Skeletal muscle tissue (tissue), 3 donors: ENCODE measurements at regions not wholly inside any gene's neighbourhood (a gene's known extent, or its start where the extent isn't known, plus 50 kb on each side); places are given as distances from the start of the nearest gene placed in this dataset.

Experiments
- H3K27ac ChIP-seq: one replicate; pipeline ENCODE4 v1.7.0; 2013; ENCODE audit warnings: mild to moderate bottlenecking, low read depth, low read length, inconsistent platforms
- H3K27me3 ChIP-seq, 3 donors: one replicate each; pipeline ENCODE4 v1.7.0; 2013; ENCODE audit warnings: low read length in 3 of 3; ENCODE audit not compliant: control insufficient read depth in 3 of 3, insufficient read depth in 3 of 3
- H3K36me3 ChIP-seq, 3 donors: one replicate each; pipeline ENCODE4 v1.7.0; 2013; ENCODE audit warnings: low read length in 3 of 3; ENCODE audit not compliant: control insufficient read depth in 3 of 3, insufficient read depth in 3 of 3
- H3K4me1 ChIP-seq, 3 donors: one replicate each; pipeline ENCODE4 v1.7.0; 2013; ENCODE audit warnings: low read length in 3 of 3, mild to moderate bottlenecking in 3 of 3; ENCODE audit not compliant: control insufficient read depth in 3 of 3, insufficient read depth in 3 of 3
- H3K4me3 ChIP-seq, 3 donors: one replicate each; pipeline ENCODE4 v1.7.0; 2013; ENCODE audit warnings: low read length in 3 of 3
- H3K9ac ChIP-seq, 3 donors: one replicate each; pipeline ENCODE4 v1.7.0; 2013; ENCODE audit warnings: low read length in 3 of 3, mild to moderate bottlenecking in 3 of 3, moderate library complexity in 2 of 3, low read depth in 1 of 3
- H3K9me3 ChIP-seq, 3 donors: one replicate each; pipeline ENCODE4 v1.7.0; 2013; ENCODE audit warnings: low read length in 3 of 3; ENCODE audit not compliant: control insufficient read depth in 3 of 3
- donor health status: Osteomylitis.

GRCh38 chr7:121605317-121605680, 209.2 kb upstream of the FAM3C start:
- no peaks in the 10 kb centered on the region for H3K27me3 ChIP-seq
- H3K36me3 ChIP-seq = no peaks in the 10 kb centered on the region
- no peak overlapping the region for H3K9ac ChIP-seq
- H3K4me3 ChIP-seq = no peak overlapping the region
- H3K9me3 ChIP-seq = no peaks in the 10 kb centered on the region
- H3K4me1 ChIP-seq = peaks cover 0 to 3% (median 0%) of the 10 kb centered on the region in 3 donors
- H3K27ac ChIP-seq = no peak overlapping the region

GRCh38 chr7:121604627-121605316, 208.7 kb upstream of the FAM3C start:
- peaks cover 0 to 3% (median 0%) of the 10 kb centered on the region in 3 donors for H3K4me1 ChIP-seq
- H3K9me3 ChIP-seq = peaks cover 0 to 2% (median 0%) of the 10 kb centered on the region in 3 donors
- H3K9ac ChIP-seq = no peak overlapping the region
- H3K4me3 ChIP-seq = no peak overlapping the region
- H3K36me3 ChIP-seq = no peaks in the 10 kb centered on the region
- H3K27ac ChIP-seq = no peak overlapping the region
- H3K27me3 ChIP-seq = no peaks in the 10 kb centered on the region

GRCh38 chr7:121603886-121604285, 207.8 kb upstream of the FAM3C start:
- no peak overlapping the region for H3K9ac ChIP-seq
- H3K27me3 ChIP-seq = no peaks in the 10 kb centered on the region
- peaks cover 0 to 2% (median 0%) of the 10 kb centered on the region in 3 donors for H3K9me3 ChIP-seq
- peaks cover 0 to 3% (median 0%) of the 10 kb centered on the region in 3 donors for H3K4me1 ChIP-seq
- no peak overlapping the region for H3K4me3 ChIP-seq
- no peak overlapping the region for H3K27ac ChIP-seq
- no peaks in the 10 kb centered on the region for H3K36me3 ChIP-seq

- Histone ChIP-seq H3K4me3 (no peak overlapping the region), H3K9ac (no peak overlapping the region), H3K27me3 (no peaks in the 10 kb centered on the region), H3K4me1 (no peaks in the 10 kb centered on the region), H3K36me3 (no peaks in the 10 kb centered on the region), H3K9me3 (peaks cover 0 to 2% (median 0%) of the 10 kb centered on the region in 3 donors), H3K27ac (no peak overlapping the region)
Observed at GRCh38 chr7:121599887-121600286, 203.8 kb upstream of the FAM3C start.

GRCh38 chr7:121595758-121596696, 199.9 kb upstream of the FAM3C start:
- Histone ChIP-seq H3K9me3 (peaks cover 0 to 2% (median 0%) of the 10 kb centered on the region in 3 donors), H3K36me3 (no peaks in the 10 kb centered on the region), H3K27ac (no peak overlapping the region), H3K4me1 (no peaks in the 10 kb centered on the region), H3K4me3 (no peak overlapping the region), H3K9ac (no peak overlapping the region), H3K27me3 (no peaks in the 10 kb centered on the region)

GRCh38 chr7:121591926-121592325, 195.8 kb upstream of the FAM3C start:
- no peak overlapping the region for H3K27ac ChIP-seq
- no peaks in the 10 kb centered on the region for H3K4me1 ChIP-seq
- H3K9me3 ChIP-seq = no peaks in the 10 kb centered on the region
- H3K27me3 ChIP-seq = no peaks in the 10 kb centered on the region
- H3K36me3 ChIP-seq = no peaks in the 10 kb centered on the region
- H3K9ac ChIP-seq = no peak overlapping the region
- no peak overlapping the region for H3K4me3 ChIP-seq

- Histone ChIP-seq H3K4me3 (no peak overlapping the region), H3K27ac (no peak overlapping the region), H3K9me3 (no peaks in the 10 kb centered on the region), H3K27me3 (no peaks in the 10 kb centered on the region), H3K4me1 (no peaks in the 10 kb centered on the region), H3K36me3 (no peaks in the 10 kb centered on the region), H3K9ac (no peak overlapping the region)
Observed at GRCh38 chr7:121587435-121587834, 191.3 kb upstream of the FAM3C start.

- H3K36me3 ChIP-seq = no peaks in the 10 kb centered on the region
- H3K9me3 ChIP-seq = no peaks in the 10 kb centered on the region
- H3K9ac ChIP-seq = no peak overlapping the region
- H3K27me3 ChIP-seq = no peaks in the 10 kb centered on the region
- no peak overlapping the region for H3K4me3 ChIP-seq
- H3K4me1 ChIP-seq = no peaks in the 10 kb centered on the region
- no peak overlapping the region for H3K27ac ChIP-seq
Observed at GRCh38 chr7:121582258-121582657, 186.2 kb upstream of the FAM3C start.

- no peak overlapping the region for H3K9ac ChIP-seq
- H3K27me3 ChIP-seq = peaks cover 0 to 4% (median 0%) of the 10 kb centered on the region in 3 donors
- H3K36me3 ChIP-seq = no peaks in the 10 kb centered on the region
- no peaks in the 10 kb centered on the region for H3K9me3 ChIP-seq
- no peak overlapping the region for H3K4me3 ChIP-seq
- no peaks in the 10 kb centered on the region for H3K4me1 ChIP-seq
- H3K27ac ChIP-seq = no peak overlapping the region
Observed at GRCh38 chr7:121579639-121580038, 183.5 kb upstream of the FAM3C start.

- H3K36me3 ChIP-seq = no peaks in the 10 kb centered on the region
- H3K9ac ChIP-seq = no peak overlapping the region
- no peaks in the 10 kb centered on the region for H3K4me1 ChIP-seq
- H3K27ac ChIP-seq = no peak overlapping the region
- no peaks in the 10 kb centered on the region for H3K9me3 ChIP-seq
- no peak overlapping the region for H3K4me3 ChIP-seq
- peaks cover 0 to 4% (median 0%) of the 10 kb centered on the region in 3 donors for H3K27me3 ChIP-seq
Observed at GRCh38 chr7:121578669-121579068, 182.6 kb upstream of the FAM3C start.
